H9 (cell line): ENCODE measurements at regions not wholly inside any gene's neighbourhood (a gene's known extent, or its start where the extent isn't known, plus 50 kb on each side); places are given as distances from the start of the nearest gene placed in this dataset.

Experiments used
- DNase-seq: peaks from one replicate; pipeline ENCODE4 v3.0.0-alpha.2; 2017
- H2AFZ ChIP-seq: one replicate; pipeline ENCODE4 v1.6.1; 2013; ENCODE audit warnings: mild to moderate bottlenecking, low read length, control low read depth, moderate library complexity
- H2AK5ac ChIP-seq: 2 replicates; pipeline ENCODE4 v1.6.1; 2013; ENCODE audit warnings: low read length, control low read depth, mixed read lengths; ENCODE audit not compliant: insufficient read length
- H2BK120ac ChIP-seq: one replicate; pipeline ENCODE4 v1.6.1; 2013; ENCODE audit warnings: low read depth, mild to moderate bottlenecking, low read length, control low read depth, inconsistent platforms; ENCODE audit not compliant: poor library complexity, severe bottlenecking
- H2BK12ac ChIP-seq: 2 replicates; pipeline ENCODE4 v1.6.1; 2013; ENCODE audit warnings: low read length, control low read depth, mixed read lengths, low read depth; ENCODE audit not compliant: insufficient read length
- H2BK15ac ChIP-seq: 2 replicates; pipeline ENCODE4 v1.6.1; 2013; ENCODE audit warnings: low read depth, low read length, control low read depth
- H2BK20ac ChIP-seq: one replicate; pipeline ENCODE4 v1.6.1; 2013; ENCODE audit warnings: low read depth, mild to moderate bottlenecking, low read length, control low read depth, inconsistent platforms; ENCODE audit not compliant: poor library complexity, severe bottlenecking
- H2BK5ac ChIP-seq: 2 replicates; pipeline ENCODE4 v1.6.1; 2013; ENCODE audit warnings: low read length, control low read depth, mixed read lengths; ENCODE audit not compliant: insufficient read length
- H3K14ac ChIP-seq: 2 replicates; pipeline ENCODE4 v1.6.1; 2013; ENCODE audit warnings: low read length, control low read depth; ENCODE audit not compliant: insufficient read depth
- H3K18ac ChIP-seq: 2 replicates; pipeline ENCODE4 v1.6.1; 2013; ENCODE audit warnings: low read depth, mild to moderate bottlenecking, mixed read lengths, low read length, control low read depth; ENCODE audit not compliant: insufficient read length
- H3K23ac ChIP-seq: 2 replicates; pipeline ENCODE4 v1.6.1; 2013; ENCODE audit warnings: low read length, control low read depth, mixed read lengths, low read depth; ENCODE audit not compliant: insufficient read length
- H3K23me2 ChIP-seq: 2 replicates; pipeline ENCODE4 v1.6.1; 2013; ENCODE audit warnings: low read depth, mild to moderate bottlenecking, mixed read lengths, low read length, control low read depth; ENCODE audit not compliant: insufficient read length, poor library complexity, severe bottlenecking
- H3K27ac ChIP-seq: 2 replicates; pipeline ENCODE4 v1.5.1; 2013; ENCODE audit warnings: low read length, control low read depth, mixed read lengths, low read depth; ENCODE audit not compliant: insufficient read length
- H3K27me3 ChIP-seq: 2 replicates; pipeline ENCODE4 v1.6.1; 2013; ENCODE audit warnings: low read length, control low read depth, inconsistent platforms; ENCODE audit not compliant: insufficient read depth
- H3K4ac ChIP-seq: 2 replicates; pipeline ENCODE4 v1.6.1; 2013; ENCODE audit warnings: low read depth, mild to moderate bottlenecking, control low read depth, inconsistent platforms, low read length, moderate library complexity
- H3K4me1 ChIP-seq: 2 replicates; pipeline ENCODE4 v1.6.1; 2013; ENCODE audit warnings: low read length, control low read depth, inconsistent platforms; ENCODE audit not compliant: insufficient read depth
- H3K4me2 ChIP-seq: 2 replicates; pipeline ENCODE4 v1.6.1; 2013; ENCODE audit warnings: low read length, control low read depth, mixed read lengths; ENCODE audit not compliant: insufficient read length, insufficient read depth
- H3K56ac ChIP-seq: 2 replicates; pipeline ENCODE4 v1.6.1; 2013; ENCODE audit warnings: low read depth, mild to moderate bottlenecking, mixed read lengths, low read length, control low read depth; ENCODE audit not compliant: insufficient read length
- H3K79me1 ChIP-seq: 2 replicates; pipeline ENCODE4 v1.6.1; 2013; ENCODE audit warnings: low read depth, mild to moderate bottlenecking, moderate library complexity, low read length, control low read depth, inconsistent platforms; ENCODE audit not compliant: insufficient read depth, poor library complexity, severe bottlenecking
- H3K79me2 ChIP-seq: 2 replicates; pipeline ENCODE4 v1.6.1; 2013; ENCODE audit warnings: low read length, control low read depth, inconsistent platforms; ENCODE audit not compliant: insufficient read depth
- H3K9ac ChIP-seq: 2 replicates; pipeline ENCODE4 v1.6.1; 2013; ENCODE audit warnings: low read length, control low read depth, mixed read lengths; ENCODE audit not compliant: insufficient read length; ENCODE audit errors: extremely low read depth
- H3K9me3 ChIP-seq: one replicate; pipeline ENCODE4 v1.6.1; 2013; ENCODE audit warnings: low read depth, low read length, inconsistent platforms; ENCODE audit not compliant: control insufficient read depth
- H3T11ph ChIP-seq: one replicate; pipeline ENCODE4 v1.6.1; 2013; ENCODE audit warnings: mild to moderate bottlenecking, low read length, control low read depth, inconsistent platforms
- H4K20me1 ChIP-seq: one replicate; pipeline ENCODE4 v1.6.1; 2013; ENCODE audit not compliant: control insufficient read depth, insufficient read length, insufficient read depth
- H4K5ac ChIP-seq: 2 replicates; pipeline ENCODE4 v1.6.1; 2013; ENCODE audit warnings: low read depth, mild to moderate bottlenecking, mixed read lengths, low read length, control low read depth; ENCODE audit not compliant: insufficient read length
- H4K8ac ChIP-seq: replicated peaks from 2 replicates; pipeline ENCODE4 v1.6.1; 2013; ENCODE audit warnings: low read length, control low read depth, mixed read lengths, low read depth; ENCODE audit not compliant: insufficient read length
- H4K91ac ChIP-seq: 2 replicates; pipeline ENCODE4 v1.6.1; 2013; ENCODE audit warnings: low read depth, mild to moderate bottlenecking, moderate library complexity, mixed read lengths, low read length, control low read depth; ENCODE audit not compliant: insufficient read length
- H3K27ac Mint-ChIP-seq, 3 experiments: 2 replicates in 2 of 3; 3 replicates in 1 of 3; pipeline ENCODE4 v1.8.0; 2020 to 2021; ENCODE audit warnings: mixed read lengths in 3 of 3, mild to moderate bottlenecking in 1 of 3, moderate library complexity in 1 of 3
- H3K27me3 Mint-ChIP-seq: 2 replicates; pipeline ENCODE4 v1.8.0; 2021; ENCODE audit warnings: low read depth, mild to moderate bottlenecking, moderate library complexity, mixed read lengths
- H3K36me3 Mint-ChIP-seq, 3 experiments: 2 replicates in 2 of 3; 3 replicates in 1 of 3; pipeline ENCODE4 v1.8.0; 2020 to 2021; ENCODE audit warnings: low read depth in 3 of 3, mixed read lengths in 3 of 3; ENCODE audit not compliant: insufficient read depth in 1 of 3
- H3K4me1 Mint-ChIP-seq, 2 experiments: 2 replicates each; pipeline ENCODE4 v1.8.0; 2020; ENCODE audit warnings: mixed read lengths in 2 of 2
- H3K4me3 Mint-ChIP-seq, 2 experiments: 2 replicates in 1 of 2; 3 replicates in 1 of 2; pipeline ENCODE4 v1.8.0; 2020 to 2021; ENCODE audit warnings: mild to moderate bottlenecking in 2 of 2, mixed read lengths in 2 of 2, moderate library complexity in 1 of 2
- H3K9me3 Mint-ChIP-seq, 2 experiments: 2 replicates in 1 of 2; 3 replicates in 1 of 2; pipeline ENCODE4 v1.8.0; 2020; ENCODE audit warnings: mild to moderate bottlenecking in 2 of 2, mixed read lengths in 2 of 2, moderate library complexity in 1 of 2
- CTCF ChIP-seq: fragments of 200-600 bp; sonication (generic); conservative IDR thresholded peaks from 3 replicates; pipeline ENCODE4 v1.8.0; 2021; ENCODE audit warnings: antibody characterized with exemption, mild to moderate bottlenecking
- WGBS: extraction: QIAGEN DNeasy Blood & Tissue Kit; methylation state at CpG from one replicate; pipeline ENCODE4 v1.1.7; 2013; ENCODE audit warnings: missing lambda C conversion rate, low lambda C conversion rate, mixed read lengths; ENCODE audit not compliant: insufficient read length; ENCODE audit errors: extremely low coverage; 5-methylcytosine and 5-hydroxymethylcytosine counted together

GRCh38 chr6:167774881-167775280 is 51.8 kb upstream of the AFDN start:
- H3K4me3 Mint-ChIP-seq = no peak overlapping the region
- H3K27me3 Mint-ChIP-seq = peaks cover 3% of the 10 kb centered on the region; the same call in 1 of the 2 replicates
- H3K27ac ChIP-seq = no peak overlapping the region
- no peak overlapping the region for H3K27ac Mint-ChIP-seq
- H3K23ac ChIP-seq = no peak overlapping the region
- no peaks in the 10 kb centered on the region; a peak in 1 of 5 replicates for H3K9me3 Mint-ChIP-seq
- H2BK20ac ChIP-seq = no peak overlapping the region
- H3K4me1 ChIP-seq = no peaks in the 10 kb centered on the region
- TF ChIP-seq CTCF = no peak
- H2BK120ac ChIP-seq = no peak overlapping the region
- H3K9me3 ChIP-seq = no peaks in the 10 kb centered on the region
- H2AK5ac ChIP-seq = no peak overlapping the region
- H4K8ac ChIP-seq = no peak overlapping the region
- H3K56ac ChIP-seq = no peak overlapping the region
- H3K9ac ChIP-seq = no peak overlapping the region
- DNase-seq = no peak
- no peaks in the 10 kb centered on the region for H3K27me3 ChIP-seq
- H4K20me1 ChIP-seq = no peaks in the 10 kb centered on the region
- H2AFZ ChIP-seq = no peak overlapping the region
- H2BK15ac ChIP-seq = no peak overlapping the region
- H3K14ac ChIP-seq = no peak overlapping the region
- no peak overlapping the region for H3K4me2 ChIP-seq
- H3K23me2 ChIP-seq = no peaks in the 10 kb centered on the region
- no CpG with 5 or more reads among the region's 11 CpGs for WGBS
- no peak overlapping the region for H2BK12ac ChIP-seq
- H3K4ac ChIP-seq = no peak overlapping the region
- H4K91ac ChIP-seq = no peak overlapping the region
- H3K79me2 ChIP-seq = no peaks in the 10 kb centered on the region
- H3T11ph ChIP-seq = no peak overlapping the region
- H3K4me1 Mint-ChIP-seq = no peaks in the 10 kb centered on the region
- no peak overlapping the region for H3K18ac ChIP-seq
- H3K79me1 ChIP-seq = no peaks in the 10 kb centered on the region
- no peak overlapping the region for H2BK5ac ChIP-seq
- H3K36me3 Mint-ChIP-seq = no peaks in the 10 kb centered on the region
- no peak overlapping the region for H4K5ac ChIP-seq
